Transverse colon (tissue), 4 donors: ENCODE measurements at regions not wholly inside any gene's neighbourhood (a gene's known extent, or its start where the extent isn't known, plus 50 kb on each side); places are given as distances from the start of the nearest gene placed in this dataset.

ENCODE experiments used
- DNase-seq: peaks from one replicate; pipeline ENCODE4 v3.0.0-alpha.2; 2019
- H3K27ac ChIP-seq, 4 donors: fragments of 200-600 bp; sonication (generic); 2 replicates each; pipeline ENCODE4 v1.5.1; 2016 to 2018; ENCODE audit warnings: inconsistent platforms in 4 of 4
- H3K27me3 ChIP-seq: fragments of 200-600 bp; sonication (generic); 2 replicates; pipeline ENCODE4 v1.5.1; 2017; ENCODE audit warnings: inconsistent platforms
- H3K36me3 ChIP-seq, 4 donors: fragments of 200-600 bp; sonication (generic); 2 replicates each; pipeline ENCODE4 v1.5.1; 2017 to 2019; ENCODE audit warnings: inconsistent platforms in 4 of 4
- H3K4me1 ChIP-seq, 4 donors: fragments of 200-600 bp; sonication (generic); 2 replicates each; pipeline ENCODE4 v1.5.1; 2017 to 2020; ENCODE audit warnings: inconsistent platforms in 4 of 4
- H3K4me3 ChIP-seq, 4 donors: fragments of 200-600 bp; sonication (generic); 1 replicate in 1 of 4; 2 replicates in 3 of 4; pipeline versions ENCODE4 v1.5.1 to v1.6.1; 2017 to 2019; ENCODE audit warnings: inconsistent platforms in 4 of 4
- H3K9me3 ChIP-seq, 2 donors: fragments of 200-600 bp; sonication (generic); 2 replicates each; pipeline ENCODE4 v1.5.1; 2017 to 2019; ENCODE audit warnings: inconsistent platforms in 2 of 2
- EP300 ChIP-seq: sonication (generic); formaldehyde crosslinking; IDR thresholded peaks from one replicate; pipeline ENCODE4 v1.6.1; 2017; ENCODE audit warnings: antibody characterized with exemption, low read depth
- POLR2A ChIP-seq: fragments of 450-650 bp; IDR thresholded peaks from one replicate; pipeline ENCODE4 v1.6.1; 2016; ENCODE audit warnings: antibody characterized with exemption, mild to moderate bottlenecking, moderate library complexity
- POLR2AphosphoS5 ChIP-seq, 3 donors: sonication (generic); formaldehyde crosslinking; IDR thresholded peaks; one replicate each; pipeline ENCODE4 v1.6.1; 2016; ENCODE audit warnings: antibody characterized with exemption in 3 of 3
- WGBS, 2 donors: methylation state at CpG; one replicate each; pipeline ENCODE4 v1.1.5; 2018; ENCODE audit warnings: low coverage in 1 of 2; 5-methylcytosine and 5-hydroxymethylcytosine counted together
- in situ Hi-C, 4 donors: fragments of 200-750 bp; cut with MboI; loops; one replicate each; pipeline versions ENCODE4 v1.15.0 to v1.15.1; 2017; ENCODE audit warnings: low sequenced_read_pairs in 3 of 4, low pct_ligation_motif_present in 1 of 4, low pct_unique_long_range_greater_than_20kb in 1 of 4
- intact Hi-C: fragments of 100-400 bp; cut with DNase I; formaldehyde crosslinking; loops from one replicate; pipeline ENCODE4 v1.15.1; 2023; ENCODE audit warnings: low total_unique reads
- TF ChIP-seq, protein P1 (sequence below), 5 experiments: fragments of 200-600 bp in 3 of 5; fragments of 450-650 bp in 2 of 5; sonication (generic) in 3 of 5; IDR thresholded peaks; 1 replicate in 2 of 5; 2 replicates in 3 of 5; pipeline ENCODE4 v1.5.1; 2016 to 2017; ENCODE audit warnings: antibody characterized with exemption in 5 of 5, inconsistent platforms in 3 of 5, mild to moderate bottlenecking in 2 of 5, moderate library complexity in 1 of 5

DNA sequence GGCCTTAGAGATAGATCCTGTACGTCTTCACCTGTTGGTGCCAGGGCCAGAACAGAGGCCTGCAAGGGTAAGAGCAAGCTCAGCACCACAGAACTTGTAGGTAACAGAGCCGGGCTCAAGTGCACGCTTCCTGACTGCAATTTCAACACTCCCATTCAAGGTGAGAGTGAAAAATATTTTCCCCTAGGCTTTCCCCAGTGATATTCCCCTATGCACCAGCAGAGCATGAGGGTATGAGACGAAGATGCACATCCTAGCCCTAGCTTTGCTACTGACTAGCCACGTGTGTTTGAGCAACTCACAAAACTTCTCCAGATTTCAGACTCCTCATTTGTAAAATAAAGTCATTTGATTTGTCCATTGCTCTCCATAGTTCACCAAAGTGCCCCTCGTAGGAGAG lies 411.6 kb downstream of the ZNF521 start:
- 75 to 90% methylated on average over 4 to 6 of the region's 6 CpGs for WGBS, 2 donors
- in situ Hi-C loops = loop anchor here in 1 of 4 donors (25.0 kb wide), 1 partner anchor 103 kb away; no protein-coding TSS in a partner anchor
- H3K9me3 ChIP-seq = no peaks in the 10 kb centered on the region
- H3K27ac ChIP-seq = no peak overlapping the region
- H3K4me3 ChIP-seq = no peak overlapping the region
- DNase-seq = no peak
- no peaks in the 10 kb centered on the region for H3K4me1 ChIP-seq
- TF ChIP-seq EP300 = no peak
- no peak for TF ChIP-seq POLR2AphosphoS5 (IDR thresholded peaks at IDR 0.05)
- TF ChIP-seq, protein P1, sequence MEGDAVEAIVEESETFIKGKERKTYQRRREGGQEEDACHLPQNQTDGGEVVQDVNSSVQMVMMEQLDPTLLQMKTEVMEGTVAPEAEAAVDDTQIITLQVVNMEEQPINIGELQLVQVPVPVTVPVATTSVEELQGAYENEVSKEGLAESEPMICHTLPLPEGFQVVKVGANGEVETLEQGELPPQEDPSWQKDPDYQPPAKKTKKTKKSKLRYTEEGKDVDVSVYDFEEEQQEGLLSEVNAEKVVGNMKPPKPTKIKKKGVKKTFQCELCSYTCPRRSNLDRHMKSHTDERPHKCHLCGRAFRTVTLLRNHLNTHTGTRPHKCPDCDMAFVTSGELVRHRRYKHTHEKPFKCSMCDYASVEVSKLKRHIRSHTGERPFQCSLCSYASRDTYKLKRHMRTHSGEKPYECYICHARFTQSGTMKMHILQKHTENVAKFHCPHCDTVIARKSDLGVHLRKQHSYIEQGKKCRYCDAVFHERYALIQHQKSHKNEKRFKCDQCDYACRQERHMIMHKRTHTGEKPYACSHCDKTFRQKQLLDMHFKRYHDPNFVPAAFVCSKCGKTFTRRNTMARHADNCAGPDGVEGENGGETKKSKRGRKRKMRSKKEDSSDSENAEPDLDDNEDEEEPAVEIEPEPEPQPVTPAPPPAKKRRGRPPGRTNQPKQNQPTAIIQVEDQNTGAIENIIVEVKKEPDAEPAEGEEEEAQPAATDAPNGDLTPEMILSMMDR (IDR thresholded peaks at IDR 0.05) = no peak
- TF ChIP-seq POLR2A = no peak
- intact Hi-C loops = no loop called here
- H3K27me3 ChIP-seq = no peaks in the 10 kb centered on the region
- no peaks in the 10 kb centered on the region for H3K36me3 ChIP-seq

DNA sequence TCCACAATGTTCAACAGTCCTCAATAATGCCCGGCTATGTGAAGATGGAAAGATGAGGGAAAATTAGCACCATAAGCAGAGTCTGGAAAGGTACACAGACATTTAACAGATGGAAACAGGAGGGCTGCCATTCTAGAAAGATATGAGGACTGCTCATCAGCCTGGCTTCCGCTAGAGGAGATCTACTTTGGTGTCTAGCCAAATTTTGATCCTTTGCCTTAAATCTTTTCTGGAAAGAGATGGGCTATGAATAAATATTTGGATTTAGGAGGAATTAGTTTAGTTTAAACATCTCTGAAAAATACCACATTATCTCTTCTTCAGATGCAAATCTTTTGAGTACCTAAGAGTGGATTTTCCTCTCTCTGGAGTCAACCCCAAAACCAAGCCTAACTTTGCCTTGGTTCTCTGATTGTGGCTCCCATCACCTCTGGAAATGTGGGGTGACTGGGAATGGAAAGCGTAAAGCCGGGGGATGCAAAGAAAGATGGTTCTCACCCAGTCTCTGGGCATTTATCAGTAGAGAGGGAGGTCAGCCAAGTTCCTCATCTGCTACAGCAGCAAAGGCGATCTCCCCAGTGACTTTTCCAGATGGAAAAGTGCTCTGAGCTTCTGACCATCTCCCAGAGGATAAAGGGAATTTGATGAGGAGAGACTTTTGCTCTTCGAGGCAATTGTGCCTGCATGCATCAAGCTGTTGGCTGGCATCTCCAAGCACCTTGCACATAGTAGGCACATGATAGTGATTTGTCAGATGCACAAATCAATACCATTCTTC lies 410.6 kb downstream of the ZNF521 start:
- intact Hi-C loops = no loop called here
- TF ChIP-seq POLR2AphosphoS5 (IDR thresholded peaks at IDR 0.05) (no peak), POLR2A (no peak), EP300 (no peak)
- TF ChIP-seq, protein P1 (IDR thresholded peaks at IDR 0.05) = no peak

DNA sequence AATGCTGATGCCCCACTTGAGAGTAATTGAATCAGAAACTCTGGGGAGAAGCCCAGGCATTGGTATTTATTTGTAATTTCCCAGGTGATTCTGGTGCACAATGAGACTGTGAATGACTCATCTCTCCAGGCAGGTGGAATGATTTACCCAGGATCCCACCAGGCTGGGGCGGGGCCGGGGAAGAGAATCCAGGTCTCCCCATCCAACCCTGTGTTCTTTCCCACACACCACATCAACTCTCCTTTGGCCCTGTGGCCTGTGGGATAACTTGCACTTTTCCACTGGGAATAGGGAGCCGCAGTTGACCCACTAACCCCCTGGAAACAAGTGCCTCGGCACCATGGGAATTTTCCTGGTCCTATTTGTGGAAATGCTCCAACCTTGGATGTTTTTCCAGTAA lies 409.8 kb downstream of the ZNF521 start:
- no peak overlapping the region for H3K27ac ChIP-seq
- H3K27me3 ChIP-seq = no peaks in the 10 kb centered on the region
- no peak for DNase-seq
- WGBS, 2 donors = 82% methylated on average over 4 of the region's 4 CpGs; no CpG with 5 or more reads in 1 of the 2 donors
- no peaks in the 10 kb centered on the region for H3K36me3 ChIP-seq
- in situ Hi-C loops = loop anchor here in 1 of 4 donors (25.0 kb wide), 1 partner anchor 105 kb away; no protein-coding TSS in a partner anchor
- no peaks in the 10 kb centered on the region for H3K4me1 ChIP-seq
- TF ChIP-seq, protein P1 (IDR thresholded peaks at IDR 0.05) = no peak
- intact Hi-C loops = no loop called here
- no peak overlapping the region for H3K4me3 ChIP-seq
- no peaks in the 10 kb centered on the region for H3K9me3 ChIP-seq

More for the DNA sequence above, 410.6 kb downstream of the ZNF521 start:
- no peak overlapping the region for H3K27ac ChIP-seq
- no peaks in the 10 kb centered on the region for H3K36me3 ChIP-seq
- in situ Hi-C loops = loop anchor here in 1 of 4 donors (25.0 kb wide), 1 partner anchor 104 kb away; no protein-coding TSS in a partner anchor
- H3K4me3 ChIP-seq = no peak overlapping the region
- no peaks in the 10 kb centered on the region for H3K27me3 ChIP-seq
- DNase-seq = no peak
- no peaks in the 10 kb centered on the region for H3K9me3 ChIP-seq
- no peaks in the 10 kb centered on the region for H3K4me1 ChIP-seq
- 67 to 79% methylated on average over 5 to 6 of the region's 6 CpGs for WGBS, 2 donors

DNA sequence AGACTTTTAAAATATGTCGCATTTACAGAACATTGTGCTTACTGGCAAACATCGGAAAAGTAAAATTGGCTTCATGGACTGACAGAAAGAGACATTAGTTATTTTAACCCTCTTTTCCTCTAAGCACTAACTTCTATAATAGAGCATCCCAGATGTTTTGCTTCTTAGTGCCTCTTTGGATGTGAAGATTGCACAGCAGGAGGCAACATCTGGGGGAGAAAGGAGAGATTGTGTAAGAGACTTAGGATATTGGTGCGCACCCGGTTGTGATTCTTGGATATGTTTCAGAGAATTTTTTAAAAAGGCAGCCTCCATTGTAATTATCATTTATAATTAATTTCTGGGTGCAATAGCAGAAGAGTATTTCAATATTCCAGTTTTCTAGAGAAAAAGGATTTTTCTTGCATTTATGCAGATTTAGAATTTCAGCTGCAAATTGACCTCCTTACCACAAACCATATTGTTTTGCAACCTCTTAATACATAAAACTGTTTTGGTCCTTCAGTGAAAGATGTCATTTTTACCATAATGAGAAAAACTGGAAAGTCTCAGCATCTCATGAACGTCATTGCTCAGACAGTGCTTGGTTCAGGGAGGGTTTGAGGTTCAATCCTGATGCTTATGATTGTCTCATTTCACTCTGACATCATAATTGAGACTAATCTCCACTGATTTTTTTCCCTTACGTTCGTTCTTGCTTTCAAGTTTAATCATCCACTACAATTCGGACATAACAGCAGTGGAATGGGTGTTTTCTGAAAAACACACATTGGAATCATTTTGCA lies 404.3 kb downstream of the ZNF521 start:
- Histone ChIP-seq H3K36me3 (no peaks in the 10 kb centered on the region), H3K4me1 (no peaks in the 10 kb centered on the region), H3K27ac (no peak overlapping the region), H3K27me3 (no peaks in the 10 kb centered on the region), H3K9me3 (no peaks in the 10 kb centered on the region), H3K4me3 (no peak overlapping the region)
- in situ Hi-C loops (loop anchor here in 1 of 4 donors (25.0 kb wide), 1 partner anchor 110 kb away; no protein-coding TSS in a partner anchor), intact Hi-C loops (no loop called here)
- 66 to 68% methylated on average over 6 to 8 of the region's 8 CpGs for WGBS, 2 donors
- no peak for DNase-seq
- TF ChIP-seq EP300 = no peak
- no peak for TF ChIP-seq POLR2AphosphoS5 (IDR thresholded peaks at IDR 0.05)
- TF ChIP-seq, protein P1 (IDR thresholded peaks at IDR 0.05) = no peak
- no peak for TF ChIP-seq POLR2A
